GM12874 (cell line): ENCODE measurements at regions not wholly inside any gene's neighbourhood (a gene's known extent, or its start where the extent isn't known, plus 50 kb on each side); places are given as distances from the start of the nearest gene placed in this dataset.

ENCODE experiments used
- CTCF ChIP-seq: IDR thresholded peaks from 2 replicates; pipeline ENCODE4 v1.5.1; 2011; ENCODE audit warnings: low read depth, mild to moderate bottlenecking, control low read depth, low read length, moderate library complexity; ENCODE audit not compliant: insufficient read depth

GRCh38 chr18:78140294-78140693, 839.3 kb upstream of the SALL3 start:
- TF ChIP-seq CTCF: no peak

GRCh38 chr18:78144669-78145068, 834.9 kb upstream of the SALL3 start:
- no peak for TF ChIP-seq CTCF

- no peak for TF ChIP-seq CTCF
Measured at GRCh38 chr18:78145096-78145495, 834.5 kb upstream of the SALL3 start.

- TF ChIP-seq CTCF: no peak
Measured at GRCh38 chr18:78146136-78147085, 833.2 kb upstream of the SALL3 start.

- TF ChIP-seq CTCF: no peak
Measured at GRCh38 chr18:78150590-78150989, 829.0 kb upstream of the SALL3 start.

- TF ChIP-seq CTCF: no peak
Measured at GRCh38 chr18:78151234-78151633, 828.4 kb upstream of the SALL3 start.

GRCh38 chr18:78151948-78152725, 827.5 kb upstream of the SALL3 start:
- TF ChIP-seq CTCF: no peak
